NCI-H2196 (cell line): ENCODE measurements at regions not wholly inside any gene's neighbourhood (a gene's known extent, or its start where the extent isn't known, plus 50 kb on each side); places are given as distances from the start of the nearest gene placed in this dataset.

Source experiments
- DNase-seq: peaks from one replicate; lab custom pipeline; 2025; ENCODE audit not compliant: unreplicated experiment; lab: John Stamatoyannopoulos, UW

DNA sequence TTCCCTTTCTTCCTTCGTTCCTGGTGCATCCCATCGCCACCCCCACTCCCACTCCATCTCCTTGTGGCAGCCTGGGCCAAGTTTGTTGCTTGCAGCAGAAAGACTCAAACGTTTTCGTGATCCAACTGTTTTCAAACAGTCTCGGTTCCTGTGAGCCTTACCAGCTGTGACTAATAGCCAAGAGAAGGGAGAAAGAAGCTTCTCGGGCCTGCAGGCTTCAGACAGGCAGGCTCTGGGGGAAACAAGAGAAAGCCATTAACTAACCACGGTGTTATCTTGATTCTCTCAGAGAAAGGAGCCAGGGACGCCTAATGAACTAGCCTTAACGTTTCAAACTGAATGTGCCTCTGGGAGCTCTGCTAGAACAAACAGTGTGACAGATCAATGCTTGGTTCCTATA, 742.0 kb downstream of the NR2F2 start:
- DNase-seq: no peak

DNA sequence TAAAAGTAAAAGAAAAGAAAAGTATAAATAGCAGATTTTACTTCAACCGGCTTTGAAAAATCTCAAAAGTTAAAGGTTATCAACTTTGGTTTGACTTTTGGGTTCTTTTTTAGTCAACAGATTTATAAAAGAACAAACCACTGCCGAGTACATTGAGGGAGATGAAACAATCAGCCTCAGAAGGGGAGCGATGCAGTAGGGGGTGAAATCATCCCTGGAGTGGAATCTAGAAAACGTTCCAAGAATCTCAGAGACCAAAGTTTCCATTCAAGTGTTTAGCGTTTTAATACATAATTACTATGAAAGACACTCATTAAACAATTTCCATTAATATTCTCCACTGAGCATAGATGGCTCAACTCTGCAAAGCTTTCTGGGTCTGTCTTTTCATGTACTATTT, 745.5 kb downstream of the NR2F2 start:
- DNase-seq: no peak

DNA sequence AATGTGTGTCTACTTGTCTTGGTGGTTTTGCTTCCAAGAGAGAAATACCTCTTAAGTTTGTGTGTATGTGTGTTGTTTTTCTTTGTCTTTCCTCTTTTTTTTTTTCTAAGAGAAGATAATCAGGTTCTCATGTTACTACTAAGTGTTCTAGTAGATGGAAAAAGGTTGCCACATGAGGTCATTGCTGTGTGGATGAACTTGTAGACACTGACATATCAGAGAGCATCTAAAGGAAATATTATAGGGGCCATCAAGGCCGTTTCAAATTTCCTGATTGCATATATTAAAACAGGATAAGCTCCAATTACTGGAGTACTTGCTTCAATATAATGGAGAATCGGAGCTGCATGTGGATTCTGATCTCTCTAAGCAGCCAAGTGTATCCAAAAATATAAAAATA, 747.5 kb downstream of the NR2F2 start:
- DNase-seq: no peak

DNA sequence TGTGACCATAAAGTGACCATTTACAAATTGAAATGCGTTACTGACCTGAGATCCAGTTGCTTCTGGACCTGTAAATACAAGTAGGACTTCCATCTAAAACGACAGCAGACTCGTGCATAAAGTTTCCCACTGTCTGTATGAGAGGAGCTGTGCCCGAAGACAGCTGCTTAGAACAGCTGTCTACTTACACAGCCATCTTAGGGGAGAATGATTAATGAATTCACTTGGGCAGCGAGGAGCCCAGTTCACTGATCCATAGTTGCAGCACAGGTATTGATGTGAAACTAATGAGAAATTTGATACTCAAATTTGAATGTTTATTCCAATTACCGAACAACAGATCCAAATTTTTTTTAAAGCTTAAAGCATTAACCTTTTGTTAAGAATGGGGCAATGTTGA, 748.1 kb downstream of the NR2F2 start:
- DNase-seq: no peak

DNA sequence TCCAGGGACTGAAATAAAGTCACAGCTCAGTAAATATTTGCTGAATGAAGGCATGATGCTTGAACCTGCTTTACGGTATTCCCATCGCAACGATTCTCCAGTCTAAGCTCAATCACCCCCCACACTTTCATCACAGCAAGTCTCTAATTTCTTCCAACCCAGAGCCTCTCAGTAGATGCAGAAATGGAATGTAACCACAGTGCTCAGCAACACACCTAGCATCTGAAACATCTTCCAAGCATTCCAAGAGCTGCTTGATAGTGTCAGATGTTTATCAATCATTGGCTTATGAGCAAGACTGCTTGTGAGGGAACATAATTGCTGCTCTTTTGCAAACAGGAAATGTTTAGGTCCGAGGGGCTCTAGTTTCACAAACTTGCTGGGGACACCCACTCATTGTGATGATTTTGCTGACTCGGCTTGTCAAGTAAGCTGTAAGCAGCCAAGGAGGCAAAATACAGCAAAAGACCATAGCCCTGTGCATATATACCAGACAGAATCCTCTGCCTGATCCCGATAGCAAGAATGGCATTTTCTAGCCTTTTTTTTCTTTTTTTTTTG, 751.2 kb downstream of the NR2F2 start:
- DNase-seq: no peak

DNA sequence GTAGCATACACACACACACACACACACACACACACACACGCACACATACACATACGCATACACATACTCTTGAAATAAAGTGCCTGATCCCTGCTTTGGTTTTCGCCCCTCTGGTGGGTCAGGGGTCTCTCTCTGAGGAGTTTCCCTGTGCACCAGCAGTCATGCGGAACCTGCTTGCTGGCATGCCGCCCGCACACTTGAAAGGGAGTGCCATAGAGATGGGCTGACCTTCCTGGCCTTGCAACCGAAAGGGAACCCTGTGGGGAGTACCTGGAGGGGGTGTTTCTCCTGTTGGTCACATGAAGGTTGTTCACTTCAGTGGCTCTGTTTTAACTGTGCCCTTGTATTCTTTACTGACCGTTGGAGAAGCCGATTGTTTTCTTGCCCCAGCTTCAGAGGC, 752.3 kb downstream of the NR2F2 start:
- no peak for DNase-seq

DNA sequence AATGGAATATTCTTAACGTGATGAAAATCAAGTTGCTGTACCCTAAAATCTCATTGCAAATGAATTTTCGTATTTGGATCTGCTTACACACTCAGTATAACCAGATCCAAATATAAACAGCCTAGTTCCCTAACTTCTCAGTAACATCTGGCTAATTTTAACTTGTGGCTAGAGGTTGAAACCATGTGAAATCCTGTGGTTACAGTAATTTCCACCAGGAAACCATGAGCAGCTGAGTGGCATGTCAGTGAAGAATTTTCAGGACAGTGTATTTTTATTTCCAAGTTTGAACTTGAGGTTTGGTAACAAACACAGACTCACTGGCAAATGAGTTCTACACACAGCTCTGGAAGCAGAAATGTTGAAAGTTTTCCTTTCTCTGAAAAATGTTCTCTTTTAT, 754.1 kb downstream of the NR2F2 start:
- no peak for DNase-seq

DNA sequence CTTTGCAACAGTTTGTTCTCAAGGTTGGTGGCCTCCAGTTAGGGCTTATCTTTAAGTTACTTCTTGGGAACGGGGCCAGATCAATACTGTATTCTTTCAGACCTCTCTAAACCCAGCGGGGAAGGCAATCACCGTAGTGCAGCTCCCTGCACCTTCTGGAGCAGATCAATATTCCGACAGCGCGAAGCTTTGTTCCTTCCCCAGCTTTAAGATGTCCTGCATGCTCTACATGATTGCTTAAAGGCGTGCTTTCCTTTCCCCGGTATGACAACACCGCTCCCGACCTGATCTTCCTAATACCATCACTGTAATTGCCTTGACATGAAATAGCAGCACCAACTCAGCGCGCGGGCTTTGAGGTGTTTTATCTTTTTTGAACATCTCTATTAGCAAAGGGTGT, 755.2 kb downstream of the NR2F2 start:
- no peak for DNase-seq

DNA sequence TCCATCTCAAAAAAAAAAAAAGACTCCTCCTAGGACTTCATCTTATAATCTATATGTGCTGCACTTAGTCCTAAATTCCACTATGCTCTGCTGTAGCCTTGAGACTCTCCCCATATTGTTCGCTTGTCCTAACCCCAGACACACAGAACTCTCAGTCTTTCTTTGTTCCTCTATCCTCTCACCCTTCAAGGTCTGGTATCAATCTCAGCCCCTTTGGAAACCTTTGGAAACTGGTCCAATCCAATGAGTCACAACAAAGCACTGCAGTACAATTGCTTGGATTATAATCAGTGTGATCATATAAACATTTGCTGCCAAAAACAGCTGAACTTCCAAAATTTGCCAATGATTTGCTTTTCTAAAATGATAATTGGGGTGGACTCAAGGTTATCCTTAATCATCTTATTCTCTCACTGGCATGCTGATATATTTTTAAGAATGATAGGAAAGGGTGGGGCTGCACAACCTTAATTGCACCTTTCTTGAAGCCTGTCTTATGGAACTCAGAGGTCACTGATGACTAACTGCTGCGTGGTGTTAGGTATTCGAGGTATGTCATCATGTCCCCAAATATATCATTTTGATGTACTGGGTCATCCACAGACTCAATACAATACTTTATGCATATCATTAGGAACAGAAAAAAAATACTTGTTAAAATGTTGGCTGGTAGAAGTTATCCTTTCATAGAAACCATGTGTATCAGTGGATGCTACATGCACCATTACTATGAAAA, 756.7 kb downstream of the NR2F2 start:
- DNase-seq: no peak

DNA sequence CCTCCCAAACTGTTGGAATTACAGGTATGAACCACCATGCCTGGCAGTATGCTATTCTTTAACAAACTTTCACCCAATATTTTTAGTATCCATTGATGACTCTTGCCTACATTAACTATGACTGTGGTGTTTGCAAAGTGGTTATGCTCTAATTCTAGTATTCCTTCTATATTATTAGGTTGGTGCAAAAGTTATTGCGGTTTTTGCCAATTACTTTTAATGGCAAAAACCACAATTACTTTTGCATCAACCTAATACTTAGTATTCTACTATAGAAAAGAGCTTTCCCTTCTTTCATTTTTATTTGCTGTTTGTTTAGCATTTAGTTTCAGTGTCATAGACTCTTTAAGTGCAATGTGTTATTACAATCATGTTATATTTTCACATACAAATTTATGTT, 760.6 kb downstream of the NR2F2 start:
- DNase-seq: no peak

DNA sequence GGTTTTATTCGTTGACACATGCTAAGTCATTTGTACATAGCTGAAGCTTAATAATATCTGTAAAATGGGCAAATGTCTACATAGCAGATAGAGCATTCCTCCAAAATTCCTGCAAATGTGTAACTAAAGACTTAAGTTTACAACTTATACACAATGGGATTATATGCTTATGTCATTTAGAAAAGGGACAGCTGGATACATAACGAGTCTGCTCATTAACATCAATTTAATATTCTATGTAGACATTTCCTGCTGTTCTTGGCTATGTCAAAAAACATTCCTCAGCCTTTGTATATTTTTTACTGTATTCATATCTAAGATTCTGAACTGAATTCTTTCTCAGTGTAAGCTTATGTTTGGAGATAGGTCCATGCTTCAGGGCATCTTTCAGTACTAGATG, 762.2 kb downstream of the NR2F2 start:
- DNase-seq: no peak

DNA sequence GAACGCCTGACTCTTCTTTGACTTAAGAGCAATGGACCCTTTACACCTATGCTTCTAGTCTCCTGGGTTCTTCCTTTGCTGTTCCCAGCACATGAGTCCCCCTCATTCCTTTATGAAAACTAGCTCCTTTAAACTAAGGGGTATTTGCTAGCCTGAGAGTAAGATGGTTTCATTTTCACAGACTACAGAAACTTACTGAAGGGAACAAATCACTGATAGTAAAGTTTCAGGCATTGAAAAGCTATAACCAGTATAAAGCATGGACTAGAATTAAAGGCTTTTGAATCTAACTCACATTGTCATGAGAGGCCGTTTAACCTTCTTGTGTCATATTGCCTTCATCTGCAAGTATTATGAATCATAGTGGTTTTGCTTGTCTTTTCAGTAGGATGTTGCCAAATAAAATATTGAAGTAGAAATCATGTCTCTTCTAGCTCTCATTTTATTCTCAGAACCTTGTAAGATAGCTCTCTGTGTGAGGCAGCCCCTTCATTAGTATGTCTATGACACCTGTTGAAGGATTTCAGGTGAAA, 765.9 kb downstream of the NR2F2 start:
- DNase-seq: no peak

DNA sequence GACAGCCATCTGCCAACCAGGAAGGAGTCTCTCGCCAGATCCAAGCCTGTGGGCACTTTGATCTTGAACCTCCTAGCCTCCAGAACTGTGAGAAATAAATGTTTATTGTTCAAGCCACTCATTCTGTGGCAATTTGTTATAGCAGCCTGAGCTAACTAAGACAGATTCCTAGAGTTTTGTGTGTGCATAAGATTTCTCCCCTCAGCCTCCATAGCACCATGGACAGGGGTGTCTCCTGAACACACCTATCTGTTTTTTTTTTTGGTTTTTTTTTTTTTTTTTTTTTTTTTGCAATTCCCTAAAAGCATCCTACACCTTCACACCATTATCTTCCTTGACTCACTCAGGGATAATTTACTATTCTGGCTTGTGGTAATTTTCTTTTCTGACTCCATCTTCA, 768.5 kb downstream of the NR2F2 start:
- no peak for DNase-seq

DNA sequence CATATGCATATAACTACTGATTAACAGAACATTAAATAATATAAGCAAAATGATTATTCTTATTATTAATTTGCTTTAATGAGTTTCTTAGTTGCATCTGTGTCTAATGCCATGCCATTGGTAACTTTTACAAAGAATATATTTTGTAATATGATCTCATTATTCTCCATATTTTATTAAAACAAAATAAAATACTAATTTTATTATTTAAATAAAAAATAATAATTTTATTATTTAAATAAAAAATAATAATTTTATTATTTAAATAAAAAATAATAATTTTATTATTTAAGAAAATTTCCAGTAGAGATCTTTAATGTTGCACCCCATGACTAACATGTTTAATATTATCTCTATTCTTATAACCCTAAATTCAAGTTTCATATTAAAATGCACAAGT, 771.1 kb downstream of the NR2F2 start:
- DNase-seq: no peak

DNA sequence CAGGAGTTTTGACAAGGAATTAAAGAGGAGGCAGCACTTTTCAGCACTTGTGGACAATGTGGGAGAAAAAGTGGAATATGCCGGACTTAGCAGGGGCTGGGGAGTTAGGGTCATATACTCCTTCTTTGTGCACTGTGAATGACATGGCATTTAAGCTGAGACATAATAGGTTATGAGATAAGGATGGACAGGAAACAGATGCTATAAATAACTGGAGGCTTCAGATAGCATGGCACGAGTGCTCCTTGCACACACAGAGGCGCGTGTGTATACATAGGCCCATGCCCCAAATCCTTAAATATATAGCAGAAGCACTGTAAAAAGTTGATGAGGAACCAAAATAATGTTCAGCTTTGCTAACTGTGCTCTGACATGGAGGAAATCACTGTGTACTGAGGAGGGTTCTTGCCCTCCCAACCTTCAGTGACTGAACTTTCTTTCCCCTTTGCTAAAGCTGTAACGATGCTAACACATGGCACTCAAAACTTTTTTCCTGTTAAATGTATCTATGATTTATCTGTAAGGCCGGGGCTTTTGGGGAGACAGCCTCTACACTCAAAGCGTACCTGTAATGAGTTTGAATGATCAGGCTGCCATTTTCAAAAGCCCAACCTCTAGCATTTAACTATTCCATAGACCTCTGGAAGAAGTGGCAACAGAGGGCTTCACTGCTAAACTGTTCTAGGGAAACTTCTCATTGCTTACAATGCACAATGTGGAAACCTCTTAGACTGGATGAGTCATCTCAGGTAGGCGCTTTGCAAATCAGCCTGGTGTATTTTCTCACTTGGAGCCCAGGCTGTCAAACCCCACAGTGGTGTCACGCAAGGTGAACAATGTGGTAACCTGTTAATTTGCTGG, 784.6 kb downstream of the NR2F2 start:
- no peak for DNase-seq

DNA sequence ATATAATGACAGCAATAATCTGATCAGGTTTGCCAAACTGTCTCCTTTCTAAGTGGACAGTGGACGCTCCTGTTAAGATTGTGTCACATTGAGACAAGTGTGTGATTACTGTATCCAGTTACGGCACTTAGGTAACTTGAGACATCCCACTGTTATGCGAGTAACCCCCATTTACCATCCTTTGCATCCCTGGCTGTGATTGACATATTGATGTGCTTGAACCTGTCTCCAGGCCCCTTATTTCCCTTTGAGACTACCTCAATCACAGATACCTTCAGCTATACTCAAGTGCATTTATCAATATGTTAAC, 785.2 kb downstream of the NR2F2 start:
- DNase-seq: no peak

DNA sequence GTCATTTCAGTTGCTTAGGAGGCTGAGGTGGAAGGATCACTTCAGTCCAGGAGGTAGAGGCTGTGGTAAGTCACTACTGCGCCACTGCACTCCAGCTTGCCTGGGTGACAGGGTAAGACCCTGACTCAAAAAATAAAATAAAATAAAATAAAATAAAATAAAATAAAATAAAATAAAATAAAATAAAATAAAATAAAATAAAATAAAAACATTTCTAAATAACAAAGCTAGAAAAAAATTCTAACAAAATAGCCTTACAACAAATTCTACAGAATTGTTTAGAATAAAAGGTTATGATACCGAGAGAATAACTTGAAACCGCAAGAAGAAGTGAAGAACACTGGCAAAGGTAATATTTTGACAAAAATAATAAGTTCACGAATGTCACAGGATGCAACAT, 794.3 kb downstream of the NR2F2 start:
- no peak for DNase-seq

DNA sequence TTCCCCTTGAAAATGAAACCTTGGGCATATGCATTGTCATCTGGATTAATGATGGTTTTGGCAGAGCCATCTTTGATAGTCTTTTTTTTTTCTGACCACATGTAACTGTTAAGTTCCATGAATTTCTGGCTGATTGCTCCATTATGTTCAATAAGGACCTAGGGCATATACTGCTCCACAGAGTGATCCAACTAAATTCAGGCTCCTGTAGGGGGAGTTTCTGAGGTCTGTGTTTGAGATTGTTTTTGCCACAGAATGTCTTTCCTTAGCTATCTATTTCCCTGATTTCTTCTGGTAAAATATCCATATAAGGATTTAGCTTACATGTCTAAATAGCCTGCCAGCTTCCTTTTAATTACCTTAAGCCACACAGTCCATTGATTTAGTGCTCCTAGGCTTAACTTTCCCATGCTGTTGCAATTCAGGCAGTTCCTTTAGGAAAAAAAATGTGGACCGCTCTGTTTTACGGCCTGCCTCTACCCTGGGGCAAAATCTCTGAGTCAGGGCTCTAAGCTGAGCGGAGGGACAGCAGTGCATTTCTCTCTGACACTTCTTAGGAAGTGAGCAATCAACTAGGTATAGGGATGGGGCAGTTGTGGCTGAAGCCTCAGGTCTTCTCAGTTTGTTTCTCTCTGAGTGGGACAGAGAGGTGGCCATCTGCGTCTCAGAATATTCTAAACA, 796.2 kb downstream of the NR2F2 start:
- no peak for DNase-seq

DNA sequence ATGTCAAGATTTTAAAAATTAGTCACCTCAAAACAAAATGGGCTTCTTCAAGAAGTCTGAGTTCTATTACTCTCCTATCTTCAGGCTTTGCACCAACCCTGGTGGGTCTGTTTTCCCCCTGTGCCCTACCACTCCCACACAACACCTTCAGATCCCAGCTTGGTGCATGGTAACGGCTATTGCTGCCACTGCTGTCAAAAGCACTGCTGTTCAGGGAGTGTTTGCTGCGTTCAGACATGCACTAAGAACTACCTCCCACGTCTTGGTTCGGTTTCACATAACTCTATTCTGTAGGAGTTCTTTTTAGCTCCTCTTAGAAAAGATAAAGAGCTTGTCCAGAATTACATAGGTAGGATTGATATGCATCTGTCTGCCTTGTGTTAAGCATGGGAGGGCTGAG, 799.2 kb downstream of the NR2F2 start:
- DNase-seq: no peak

DNA sequence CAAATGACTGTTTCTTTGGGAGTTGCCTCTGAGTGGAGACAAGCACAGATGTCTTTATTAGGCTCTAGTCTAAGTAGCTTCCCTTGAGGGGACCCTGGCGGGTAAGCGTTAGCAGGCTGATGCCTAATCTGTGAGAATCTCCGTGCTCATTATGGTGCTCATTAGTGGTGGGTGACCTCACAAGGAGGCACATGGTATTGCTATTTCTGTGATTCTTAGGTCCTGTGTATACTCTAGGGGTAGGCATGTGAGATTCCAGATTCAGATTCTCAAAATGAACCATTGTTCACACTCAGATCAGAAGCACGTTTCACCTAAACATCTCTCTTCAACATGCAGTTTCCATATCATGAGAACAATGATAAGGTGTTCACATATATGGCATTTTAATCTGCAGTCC, 809.7 kb downstream of the NR2F2 start:
- no peak for DNase-seq

DNA sequence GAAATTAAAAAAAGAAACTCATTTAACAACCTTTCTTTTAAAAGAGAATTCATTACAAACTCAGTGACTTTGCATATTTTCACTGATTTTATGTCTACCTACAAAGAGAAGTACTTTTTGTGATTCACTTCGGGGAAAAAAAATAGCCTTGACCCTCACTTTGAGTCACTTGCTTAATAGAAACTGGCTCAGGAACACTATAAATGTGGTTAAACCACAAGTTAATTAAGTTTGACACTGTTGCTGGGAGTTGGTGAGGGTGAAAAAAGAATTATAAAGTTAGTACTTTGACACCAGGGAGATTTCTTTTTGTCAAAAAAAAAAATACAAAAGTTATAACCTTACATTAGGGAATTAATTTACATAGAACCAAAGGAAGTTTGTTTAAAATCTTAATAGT, 810.9 kb downstream of the NR2F2 start:
- no peak for DNase-seq

DNA sequence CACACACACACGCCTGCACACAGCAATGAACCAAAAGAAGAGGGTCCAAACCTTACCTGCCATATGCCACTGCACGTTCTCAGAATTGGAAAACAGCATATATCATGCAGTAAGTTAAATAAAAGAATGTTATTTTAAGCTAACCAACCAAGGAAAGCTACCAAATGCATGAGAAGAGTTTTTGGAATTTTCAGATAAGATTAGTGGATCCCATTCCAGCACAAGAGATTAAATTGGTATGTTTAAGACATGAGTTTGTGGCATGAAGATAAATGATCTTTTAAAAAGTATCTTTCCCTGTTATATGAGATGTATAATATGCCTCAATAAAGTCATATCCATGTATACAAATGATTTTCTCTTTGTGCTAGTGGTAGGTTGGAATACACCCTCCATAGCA, 811.4 kb downstream of the NR2F2 start:
- DNase-seq: no peak
